ENCODE measurements at regions not wholly inside any gene's neighbourhood (a gene's known extent, or its start where the extent isn't known, plus 50 kb on each side); places are given as distances from the start of the nearest gene placed in this dataset.

DNA sequence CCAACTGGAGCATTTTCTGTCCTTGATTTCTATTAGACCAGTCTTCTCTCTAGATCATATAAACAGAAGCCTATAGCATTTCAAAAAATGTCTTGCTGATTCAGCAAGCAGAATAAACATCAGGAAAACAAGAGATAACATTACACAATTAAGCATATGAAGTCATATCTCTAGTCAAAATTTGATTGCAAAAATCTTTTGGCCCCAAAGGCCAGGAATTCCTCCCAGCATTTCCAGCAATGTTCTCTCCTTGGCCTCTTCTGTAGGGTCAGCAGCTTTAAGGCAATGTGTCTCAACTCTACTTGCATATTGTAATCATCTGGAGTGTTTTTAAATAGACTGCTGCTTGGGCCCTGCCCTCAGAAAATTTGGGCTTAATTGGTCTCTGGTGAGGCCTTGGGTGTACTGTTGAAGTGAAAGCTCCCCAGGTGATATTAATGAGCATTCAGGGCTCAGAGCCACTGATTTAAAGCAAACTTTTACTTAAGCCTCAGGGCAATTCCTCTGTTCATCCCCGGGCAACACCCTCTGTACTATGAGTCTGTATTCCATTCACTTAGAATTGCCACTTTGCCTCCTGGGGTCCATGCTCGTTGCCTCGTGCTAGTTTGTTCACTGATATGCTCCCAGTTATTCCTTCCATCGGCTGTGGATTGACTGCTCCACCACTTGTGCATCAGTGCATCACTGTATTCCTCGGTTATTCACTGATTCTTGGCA is 1072.6 kb downstream of the ROBO2 start:
- DNase-seq (ENCODE audit: extremely low read depth in 1 of 11, low read depth in 9 of 11, low spot score in 4 of 11), result no peak

DNA sequence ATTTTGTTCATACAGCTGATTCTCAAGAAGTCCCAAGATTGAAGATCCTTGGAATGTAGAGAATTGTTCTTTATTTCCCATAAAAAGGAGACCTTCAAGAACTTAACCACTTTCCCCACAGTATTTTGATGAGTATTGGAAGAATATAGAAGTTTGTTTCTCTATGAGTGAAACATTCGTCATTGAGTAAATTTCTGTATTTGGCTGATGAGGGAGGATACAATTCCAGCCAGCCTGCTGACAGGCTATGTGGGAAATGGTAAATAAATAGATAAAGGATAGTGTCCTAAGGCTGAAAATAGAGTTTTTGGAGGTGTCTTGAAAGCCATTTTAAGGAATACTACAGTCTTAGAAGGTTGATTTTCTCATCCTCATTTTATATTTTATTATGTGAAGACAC is 1076.1 kb downstream of the ROBO2 start:
- DNase-seq (ENCODE audit: extremely low read depth in 1 of 11, low read depth in 9 of 11, low spot score in 4 of 11), result no peak

DNA sequence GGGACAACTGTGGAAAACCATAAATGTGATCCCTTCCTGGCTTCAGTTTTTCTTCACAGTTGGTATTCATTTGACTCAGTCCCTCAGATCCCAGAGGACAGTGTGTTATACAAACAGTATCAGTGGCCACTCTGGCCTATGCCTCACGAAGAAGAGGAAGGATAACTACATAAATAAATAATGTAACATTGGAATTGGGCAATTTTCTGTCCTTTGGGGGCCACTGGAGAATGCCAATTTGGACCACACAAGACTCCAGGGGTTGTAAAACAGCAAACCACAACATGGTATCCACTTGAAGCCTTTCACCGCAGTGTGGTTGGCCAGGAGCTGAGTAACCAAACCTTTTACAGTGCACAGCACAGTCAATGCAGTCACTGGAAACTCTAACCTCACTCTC is 1077.0 kb downstream of the ROBO2 start:
- DNase-seq (ENCODE audit: extremely low read depth in 1 of 11, low read depth in 9 of 11, low spot score in 4 of 11), result no peak

DNA sequence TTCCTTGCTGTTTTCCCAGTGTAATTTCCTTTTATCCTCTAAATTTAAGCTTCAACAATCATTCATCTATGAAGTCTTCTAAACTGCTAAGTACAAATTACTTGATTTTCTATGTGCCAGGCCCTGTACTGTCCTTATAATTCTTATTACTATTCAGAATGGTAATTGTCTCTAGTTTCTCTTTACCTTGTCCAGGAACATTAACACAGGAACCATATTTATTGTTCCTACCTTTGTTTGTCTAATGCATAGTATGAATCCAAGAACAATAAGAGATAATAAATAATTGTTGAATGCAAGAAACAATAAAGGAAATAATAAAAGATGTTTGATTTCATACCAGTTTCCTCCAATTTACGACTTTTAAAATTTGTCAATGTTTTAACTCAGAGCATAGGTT is 1083.2 kb downstream of the ROBO2 start:
- DNase-seq (ENCODE audit: extremely low read depth in 1 of 11, low read depth in 9 of 11, low spot score in 4 of 11), result no peak

DNA sequence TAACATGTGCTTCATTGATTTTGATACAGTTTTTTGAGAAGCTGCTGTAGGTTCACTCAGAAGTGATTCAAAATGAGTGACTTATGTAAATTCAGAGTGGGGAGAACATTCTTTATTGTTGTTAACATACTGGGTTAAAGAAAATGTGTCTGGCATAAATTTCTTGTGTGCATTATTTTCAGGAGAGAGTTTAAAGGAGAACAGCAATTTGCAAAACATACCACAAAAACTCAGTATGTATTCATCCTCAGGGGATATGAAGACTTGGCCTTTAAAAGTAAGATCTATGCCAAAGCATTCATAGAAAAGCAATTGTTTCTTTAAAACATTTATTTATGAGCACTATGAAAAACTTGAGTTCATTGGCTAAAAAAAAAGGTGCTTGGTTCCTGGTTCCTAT is 1089.8 kb downstream of the ROBO2 start:
- DNase-seq (ENCODE audit: extremely low read depth in 1 of 11, low read depth in 9 of 11, low spot score in 4 of 11), result no peak

DNA sequence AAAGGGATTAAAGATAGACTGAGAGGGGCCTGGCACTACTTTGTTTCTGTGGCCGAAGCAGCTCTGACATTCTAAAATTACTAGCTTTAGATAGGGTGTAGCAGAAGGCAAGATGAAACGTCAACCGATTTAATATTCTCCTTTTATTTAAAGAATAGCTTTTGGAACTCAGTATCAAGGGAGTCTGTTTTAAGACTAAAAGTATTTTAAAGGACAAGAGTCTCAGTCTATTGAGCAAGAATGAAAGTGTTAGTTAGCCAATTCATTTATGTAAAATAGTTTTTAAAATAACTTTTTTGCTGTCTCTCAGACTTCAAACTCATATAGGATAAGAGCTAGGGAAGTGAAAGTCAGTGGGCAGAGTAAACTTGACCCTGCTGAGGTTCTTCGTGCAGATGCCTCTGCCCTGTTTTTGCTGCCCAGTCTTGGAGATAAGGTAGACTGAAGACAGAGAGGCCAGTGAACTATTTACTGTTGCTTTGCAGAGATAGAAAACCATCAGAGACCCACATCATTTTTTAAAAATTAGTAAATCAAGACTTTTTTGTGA is 1090.9 kb downstream of the ROBO2 start:
- no peak for DNase-seq (ENCODE audit: extremely low read depth in 1 of 11, low read depth in 9 of 11, low spot score in 4 of 11)

DNA sequence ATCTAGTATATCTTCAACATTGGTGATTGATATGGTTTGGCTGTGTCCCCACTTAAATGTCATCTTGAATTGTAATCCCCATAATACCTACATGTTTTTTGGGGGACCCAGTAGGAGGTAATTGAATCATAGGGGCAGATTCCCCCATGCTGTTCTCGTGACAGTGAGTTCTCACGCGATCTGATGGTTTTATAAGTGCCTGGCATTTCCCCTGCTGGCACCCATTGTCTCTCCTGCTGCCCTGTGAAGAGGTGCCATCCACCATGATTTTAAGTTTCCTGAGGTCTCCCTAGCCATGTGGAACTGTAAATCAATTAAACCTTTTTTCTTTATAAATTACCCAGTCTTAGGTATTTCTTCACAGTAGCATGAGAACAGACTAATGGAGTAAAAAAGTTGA is 1094.6 kb downstream of the ROBO2 start:
- no peak for DNase-seq (ENCODE audit: extremely low read depth in 1 of 11, low read depth in 9 of 11, low spot score in 4 of 11)

DNA sequence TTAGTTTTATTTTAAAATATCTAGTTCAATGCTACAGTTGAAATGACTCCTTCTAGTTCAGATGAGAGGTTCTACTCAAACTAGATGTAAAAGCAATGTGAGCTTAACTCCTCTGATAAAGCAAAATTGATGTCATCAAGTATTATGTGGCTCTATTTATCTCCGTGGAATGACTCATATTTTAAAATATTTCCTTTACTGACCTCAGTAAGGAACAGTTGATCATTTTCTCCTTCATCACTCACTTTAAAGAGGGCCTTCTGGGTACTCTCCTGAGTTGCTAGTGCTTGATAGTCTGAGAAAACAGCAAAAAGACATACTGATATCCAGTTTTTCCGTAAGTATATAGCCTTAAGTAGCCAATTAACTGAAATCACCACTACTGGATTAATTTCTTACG is 1099.3 kb downstream of the ROBO2 start:
- no peak for DNase-seq (ENCODE audit: extremely low read depth in 1 of 11, low read depth in 9 of 11, low spot score in 4 of 11)

DNA sequence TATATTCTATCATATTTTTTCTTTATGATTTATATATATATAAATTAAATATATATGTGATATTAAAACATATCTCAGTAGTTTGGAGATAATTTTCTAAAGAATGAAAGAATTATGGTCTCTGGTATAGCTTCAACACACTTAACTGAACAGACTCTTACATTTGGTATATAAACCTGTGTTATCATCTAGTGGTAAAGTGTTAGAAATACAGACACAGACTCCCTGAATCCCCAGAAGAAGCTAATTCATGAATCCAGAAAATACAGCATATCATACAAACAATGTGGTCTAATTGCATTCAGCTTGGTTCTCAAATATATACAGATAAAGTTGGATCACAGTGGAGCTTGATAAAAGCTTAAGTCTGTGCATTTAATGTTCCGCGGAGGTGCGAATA is 1100.4 kb downstream of the ROBO2 start:
- no peak for DNase-seq (ENCODE audit: extremely low read depth in 1 of 11, low read depth in 9 of 11, low spot score in 4 of 11)

DNA sequence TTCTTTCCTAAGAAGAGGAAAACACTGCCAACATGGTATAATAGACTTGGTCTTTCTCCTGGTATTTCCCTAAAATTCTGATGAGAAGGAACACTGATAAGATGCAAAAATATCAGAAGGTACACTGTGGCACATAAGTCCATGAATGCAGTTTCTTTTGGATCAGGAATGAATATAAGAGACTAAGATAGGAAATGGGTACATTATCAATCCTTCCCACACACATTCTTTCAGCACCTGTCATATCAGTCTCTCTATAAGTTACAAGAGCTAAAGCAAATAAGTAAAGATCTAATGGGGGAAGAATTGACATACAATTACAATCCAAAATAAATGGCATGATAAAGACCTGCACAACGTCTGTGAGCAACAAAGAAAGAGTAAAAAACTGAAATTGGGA is 1101.0 kb downstream of the ROBO2 start:
- no peak for DNase-seq (ENCODE audit: extremely low read depth in 1 of 11, low read depth in 9 of 11, low spot score in 4 of 11)

DNA sequence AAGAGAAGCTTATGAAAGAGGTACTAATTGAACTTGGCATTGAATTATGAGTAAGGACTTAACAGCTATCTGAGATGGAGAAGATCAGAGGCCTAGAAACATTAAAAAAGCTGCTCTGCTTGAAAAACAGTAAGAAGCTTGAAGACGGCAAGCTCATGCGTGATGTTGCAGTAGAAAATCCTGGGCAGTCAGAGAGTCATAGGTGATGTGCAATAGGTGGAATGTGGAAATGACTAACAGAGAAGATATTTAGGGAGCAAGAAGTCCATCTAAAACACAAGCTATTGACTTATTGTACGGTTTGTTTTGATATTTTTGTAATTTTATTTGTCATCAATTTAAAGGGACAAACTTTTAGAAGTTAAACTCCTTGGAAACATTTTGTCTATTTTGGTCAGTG is 1101.4 kb downstream of the ROBO2 start:
- DNase-seq (ENCODE audit: extremely low read depth in 1 of 11, low read depth in 9 of 11, low spot score in 4 of 11), result no peak

DNA sequence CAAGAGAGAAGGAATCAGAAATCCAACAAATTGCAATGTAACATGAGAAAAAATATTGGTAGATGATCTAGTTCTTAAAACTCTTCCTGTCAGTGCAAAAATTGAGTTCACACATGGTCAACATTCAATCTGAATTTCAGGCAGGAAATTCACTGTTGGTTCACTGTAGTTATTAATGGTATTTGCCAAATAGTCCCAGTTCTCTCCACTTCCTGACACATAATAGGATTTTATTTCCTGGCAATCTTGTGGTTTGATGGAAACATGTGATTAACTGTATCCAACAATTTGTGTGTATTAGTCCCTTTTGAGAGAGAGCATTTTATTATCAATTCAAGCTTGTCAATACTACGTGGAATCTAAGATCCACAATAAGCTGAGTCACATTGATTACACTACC is 1103.1 kb downstream of the ROBO2 start:
- no peak for DNase-seq (ENCODE audit: extremely low read depth in 1 of 11, low read depth in 9 of 11, low spot score in 4 of 11)

DNA sequence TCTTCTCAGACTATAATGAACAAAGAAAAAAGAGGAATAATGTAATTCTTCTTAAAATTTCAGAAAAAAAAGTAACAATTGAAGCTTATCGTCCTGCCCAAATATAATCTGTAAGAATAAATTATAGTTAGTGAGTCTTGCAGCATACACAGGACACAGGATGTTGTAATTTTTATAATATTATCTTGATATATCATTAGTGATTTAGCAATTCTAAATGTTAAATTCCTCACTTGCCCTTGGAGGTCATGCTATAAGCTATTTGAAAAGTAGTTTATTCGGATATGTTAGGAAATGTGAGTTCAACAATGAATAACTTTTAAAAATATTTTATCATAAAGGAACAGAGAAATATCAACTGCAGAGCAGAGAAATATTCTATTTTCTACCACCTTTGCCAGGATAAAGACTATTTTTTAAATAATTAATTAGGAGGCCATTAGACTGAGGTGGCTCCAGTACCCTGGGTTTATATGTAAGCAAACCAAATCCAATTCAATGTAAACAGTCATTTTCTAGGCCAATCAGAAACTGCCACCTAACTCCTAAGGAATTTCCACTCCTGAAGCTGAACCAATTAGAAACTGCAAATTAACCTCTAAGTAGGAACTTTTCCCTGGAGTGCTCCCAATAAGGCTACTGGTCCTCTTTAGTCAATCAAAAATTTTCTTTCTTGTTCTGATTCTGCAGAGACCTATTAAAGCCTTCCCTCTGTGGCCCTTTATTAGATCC is 1109.3 kb downstream of the ROBO2 start:
- DNase-seq (ENCODE audit: extremely low read depth in 1 of 11, low read depth in 9 of 11, low spot score in 4 of 11), result no peak

DNA sequence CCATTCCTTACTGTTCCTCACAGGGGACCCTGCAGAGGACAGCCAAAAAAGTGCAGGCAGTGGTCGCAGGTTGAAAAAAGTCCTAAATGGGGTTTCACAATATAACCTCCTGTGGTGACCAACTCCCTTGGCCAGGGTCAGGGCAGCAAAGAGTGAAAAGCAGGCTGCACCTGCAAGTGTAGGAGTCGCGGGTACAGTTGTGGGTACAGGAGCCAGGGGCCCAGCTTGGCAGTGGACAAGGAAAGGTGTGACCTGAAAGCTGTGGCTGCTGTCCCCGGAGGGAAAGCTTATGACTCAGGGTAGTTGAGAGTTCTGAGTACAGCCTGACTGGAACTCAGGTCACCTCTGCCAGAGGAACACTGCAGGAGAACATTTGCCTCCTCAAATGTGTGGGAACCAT is 1114.1 kb downstream of the ROBO2 start:
- no peak for DNase-seq (ENCODE audit: extremely low read depth in 1 of 11, low read depth in 9 of 11, low spot score in 4 of 11)

DNA sequence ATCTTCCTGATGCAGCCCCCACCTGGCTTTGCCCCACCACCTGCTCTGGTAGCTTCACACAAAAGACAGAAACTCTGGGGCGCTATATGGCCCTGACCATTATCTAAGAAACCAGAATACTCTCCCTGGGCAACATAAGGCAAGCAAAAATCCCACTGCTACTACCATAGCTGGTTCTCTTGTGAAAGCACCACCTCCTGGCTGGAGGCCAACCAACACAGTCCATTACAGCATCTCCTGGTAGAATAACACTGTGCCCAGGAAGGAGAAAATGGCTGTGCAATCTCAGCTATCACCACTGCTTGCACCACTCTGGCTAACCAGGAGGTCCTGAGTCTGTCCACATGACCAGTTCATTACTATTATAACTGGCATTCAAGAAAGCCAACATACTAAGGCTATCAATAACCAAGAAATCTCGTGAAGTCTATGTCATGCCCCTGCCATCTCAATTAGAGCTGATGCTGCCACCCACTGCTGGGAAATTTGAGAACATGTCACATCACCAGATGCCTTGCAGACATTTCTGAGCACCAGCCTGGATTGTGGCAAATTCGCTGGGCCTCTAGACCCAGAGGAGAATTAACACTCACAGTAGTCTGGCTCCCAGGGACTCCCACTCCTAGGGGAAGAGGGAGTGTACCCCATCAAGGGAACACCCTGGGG is 1114.8 kb downstream of the ROBO2 start:
- DNase-seq (ENCODE audit: extremely low read depth in 1 of 11, low read depth in 9 of 11, low spot score in 4 of 11), result no peak

DNA sequence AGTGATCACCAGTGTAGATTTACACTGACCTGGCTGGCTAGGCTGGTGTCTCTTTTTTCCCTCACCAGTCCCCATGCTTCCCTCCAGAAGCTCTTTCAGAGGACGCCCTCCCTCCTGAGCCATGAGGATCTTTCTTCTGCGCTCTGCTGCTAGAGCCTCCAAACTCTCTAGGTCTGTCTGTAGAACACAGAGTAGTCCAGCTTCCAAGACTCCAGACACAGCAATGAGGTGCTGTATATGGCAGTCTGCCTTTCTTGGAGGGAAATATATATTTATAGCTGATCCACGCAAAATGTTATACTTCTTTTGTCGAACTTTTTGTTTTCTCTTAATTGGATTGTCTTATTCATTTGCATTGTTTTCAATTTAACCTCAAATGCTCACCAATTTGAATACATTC is 1121.8 kb downstream of the ROBO2 start:
- DNase-seq (ENCODE audit: extremely low read depth in 1 of 11, low read depth in 9 of 11, low spot score in 4 of 11), result no peak

DNA sequence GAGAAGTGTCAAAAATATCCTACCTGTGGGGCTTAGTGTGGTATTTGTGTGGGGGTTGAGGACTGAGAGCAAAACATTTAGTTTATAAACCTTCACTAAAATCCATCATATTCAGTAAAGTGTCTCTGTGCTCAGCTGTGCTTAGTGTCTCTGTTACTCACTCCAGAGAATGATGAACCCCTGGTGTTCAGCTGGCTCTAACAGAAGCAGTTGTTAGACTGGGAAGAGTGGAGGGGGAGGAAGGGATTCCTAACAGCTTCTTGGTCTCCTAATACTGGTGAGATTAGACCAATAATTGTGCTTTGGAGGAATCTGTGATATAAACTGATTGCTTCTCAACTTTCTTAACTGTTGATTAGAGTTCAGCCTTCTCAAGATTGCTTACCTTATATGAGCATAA is 1123.5 kb downstream of the ROBO2 start:
- no peak for DNase-seq (ENCODE audit: extremely low read depth in 1 of 11, low read depth in 9 of 11, low spot score in 4 of 11)

DNA sequence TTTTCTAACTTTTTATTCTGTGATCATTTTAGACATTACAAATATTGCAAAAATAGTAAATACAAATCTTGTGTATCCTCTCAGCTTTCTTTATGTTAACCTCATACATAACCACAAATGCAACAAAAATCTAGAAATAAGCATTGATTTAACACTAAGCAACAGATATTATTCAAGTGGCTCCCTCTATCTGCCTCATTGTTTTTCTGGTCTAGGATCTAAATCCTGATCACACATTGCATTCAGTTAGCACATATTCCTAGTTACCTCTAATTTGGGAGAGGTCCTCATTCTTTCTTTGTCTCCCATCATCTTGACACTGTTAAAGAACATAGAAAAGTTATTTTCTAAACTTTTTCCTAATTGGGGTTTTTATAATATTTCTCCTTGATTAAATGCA is 1126.0 kb downstream of the ROBO2 start:
- DNase-seq (ENCODE audit: extremely low read depth in 1 of 11, low read depth in 9 of 11, low spot score in 4 of 11), result no peak

DNA sequence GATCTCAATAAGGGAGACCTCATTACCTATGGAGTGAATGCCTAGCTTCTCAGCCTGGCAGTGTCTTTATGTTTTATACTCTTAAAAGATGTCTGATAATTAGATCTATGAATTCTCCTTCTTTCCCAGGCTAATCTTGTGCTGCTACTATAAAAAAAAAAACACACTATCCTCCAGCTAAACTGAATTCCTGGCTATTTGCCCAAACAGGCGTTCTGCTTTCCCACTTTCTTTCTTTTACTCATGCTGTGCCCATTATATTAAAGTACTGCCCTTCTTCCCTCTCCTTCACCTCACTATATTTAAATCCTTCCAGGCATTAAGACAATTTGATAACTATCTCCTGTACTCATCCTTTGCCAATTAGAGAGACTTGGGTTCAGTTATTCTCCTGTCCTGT is 1134.9 kb downstream of the ROBO2 start:
- DNase-seq (ENCODE audit: extremely low read depth in 1 of 11, low read depth in 9 of 11, low spot score in 4 of 11), result no peak

DNA sequence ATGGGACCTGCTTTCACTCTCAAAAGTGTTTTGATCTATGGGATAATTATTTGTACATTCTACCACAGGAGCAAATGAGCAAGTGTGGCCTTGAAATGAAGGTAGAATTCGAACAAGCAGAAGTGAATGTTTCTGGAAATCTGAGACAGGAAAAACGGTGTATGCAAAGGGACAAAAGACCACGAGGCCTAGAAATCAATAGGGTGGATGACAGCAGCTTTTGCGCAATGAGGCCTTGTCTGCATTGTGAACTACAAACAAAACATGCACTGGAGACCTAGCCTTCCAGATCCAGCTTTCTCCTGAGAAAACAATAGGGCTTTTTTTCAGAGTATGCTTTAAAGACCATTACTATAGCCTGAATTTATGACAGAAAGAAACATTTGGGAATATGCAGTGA is 1137.0 kb downstream of the ROBO2 start:
- DNase-seq (ENCODE audit: extremely low read depth in 1 of 11, low read depth in 9 of 11, low spot score in 4 of 11), result no peak
